LNCAP (cell line): ENCODE measurements at regions not wholly inside any gene's neighbourhood (a gene's known extent, or its start where the extent isn't known, plus 50 kb on each side); places are given as distances from the start of the nearest gene placed in this dataset.

Experiments used
- TF ChIP-seq, protein P1 (sequence below): fragments of 450-650 bp; IDR thresholded peaks from 2 replicates; pipeline ENCODE4 v1.5.1; 2017; ENCODE audit warnings: mild to moderate bottlenecking

GRCh38 chr16:49024016-49024415, 257.6 kb downstream of the CBLN1 start:
- TF ChIP-seq, protein P1, sequence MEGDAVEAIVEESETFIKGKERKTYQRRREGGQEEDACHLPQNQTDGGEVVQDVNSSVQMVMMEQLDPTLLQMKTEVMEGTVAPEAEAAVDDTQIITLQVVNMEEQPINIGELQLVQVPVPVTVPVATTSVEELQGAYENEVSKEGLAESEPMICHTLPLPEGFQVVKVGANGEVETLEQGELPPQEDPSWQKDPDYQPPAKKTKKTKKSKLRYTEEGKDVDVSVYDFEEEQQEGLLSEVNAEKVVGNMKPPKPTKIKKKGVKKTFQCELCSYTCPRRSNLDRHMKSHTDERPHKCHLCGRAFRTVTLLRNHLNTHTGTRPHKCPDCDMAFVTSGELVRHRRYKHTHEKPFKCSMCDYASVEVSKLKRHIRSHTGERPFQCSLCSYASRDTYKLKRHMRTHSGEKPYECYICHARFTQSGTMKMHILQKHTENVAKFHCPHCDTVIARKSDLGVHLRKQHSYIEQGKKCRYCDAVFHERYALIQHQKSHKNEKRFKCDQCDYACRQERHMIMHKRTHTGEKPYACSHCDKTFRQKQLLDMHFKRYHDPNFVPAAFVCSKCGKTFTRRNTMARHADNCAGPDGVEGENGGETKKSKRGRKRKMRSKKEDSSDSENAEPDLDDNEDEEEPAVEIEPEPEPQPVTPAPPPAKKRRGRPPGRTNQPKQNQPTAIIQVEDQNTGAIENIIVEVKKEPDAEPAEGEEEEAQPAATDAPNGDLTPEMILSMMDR: no peak

GRCh38 chr16:49023050-49023449, 258.6 kb downstream of the CBLN1 start:
- TF ChIP-seq, protein P1: no peak

DNA sequence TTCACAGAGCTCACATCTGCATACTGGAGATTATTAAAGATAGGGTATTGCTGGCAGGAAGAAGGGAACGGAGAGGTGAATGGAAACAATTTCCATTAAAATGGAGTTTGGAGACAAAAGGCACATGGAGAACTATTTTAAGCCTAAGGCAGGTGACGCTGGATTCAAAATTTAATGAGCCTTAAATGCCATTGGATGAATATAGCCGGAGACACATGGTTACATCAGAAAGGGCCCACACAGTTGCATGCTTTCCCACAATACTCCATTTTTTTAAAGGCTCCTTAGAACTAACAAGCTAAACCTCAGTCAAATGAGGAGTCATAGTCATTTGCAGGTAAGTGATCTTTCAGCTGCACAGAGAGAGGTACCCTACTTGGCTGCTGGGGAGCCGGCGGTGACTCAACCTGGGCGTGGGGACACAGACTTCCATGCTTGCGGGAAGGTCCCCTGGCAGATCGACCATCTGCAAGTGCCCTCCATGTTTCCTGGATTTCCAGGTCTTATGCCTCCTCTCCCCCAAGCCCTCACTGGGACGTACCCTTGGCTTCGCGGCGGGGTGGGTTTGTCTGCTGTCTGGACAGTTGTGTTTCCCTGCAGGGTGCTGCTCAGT, 259.2 kb downstream of the CBLN1 start:
- TF ChIP-seq, protein P1: no peak

DNA sequence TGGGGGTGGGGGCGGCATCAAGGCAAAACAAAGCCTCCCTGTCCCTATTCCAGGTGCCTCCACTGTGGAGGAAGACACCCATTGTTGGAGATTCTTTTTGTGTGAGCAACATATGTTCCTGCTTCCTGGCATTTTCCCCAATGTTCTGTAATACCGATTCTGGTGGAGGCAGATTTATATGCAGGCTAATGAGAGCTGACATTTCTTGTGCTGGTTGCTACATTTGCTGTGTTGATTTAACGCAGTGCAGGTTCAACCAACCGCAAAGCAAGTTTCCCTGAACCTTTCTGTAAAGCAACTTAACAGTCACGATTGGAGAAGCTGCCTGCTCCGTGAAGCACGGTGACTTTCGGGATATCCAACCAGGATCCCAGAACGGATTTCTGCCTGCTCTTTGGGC, 260.5 kb downstream of the CBLN1 start:
- TF ChIP-seq, protein P1: no peak

GRCh38 chr16:49020436-49020835, 261.2 kb downstream of the CBLN1 start:
- TF ChIP-seq, protein P1: no peak

- TF ChIP-seq, protein P1: no peak
Measured at GRCh38 chr16:49019831-49020230, 261.8 kb downstream of the CBLN1 start.

GRCh38 chr16:49019081-49019633, 262.5 kb downstream of the CBLN1 start:
- TF ChIP-seq, protein P1: no peak
